NAMALWA (cell line): ENCODE measurements at regions not wholly inside any gene's neighbourhood (a gene's known extent, or its start where the extent isn't known, plus 50 kb on each side); places are given as distances from the start of the nearest gene placed in this dataset.
"Not testable (repeated sequence)": the region's sequence is repeated elsewhere in the genome, so short reads cannot be mapped to it uniquely, and the experiment has no call there.

Experiments used
- DNase-seq: peaks from one replicate; pipeline ENCODE4 v3.0.0-alpha.2; 2015; ENCODE audit warnings: low spot score

DNA sequence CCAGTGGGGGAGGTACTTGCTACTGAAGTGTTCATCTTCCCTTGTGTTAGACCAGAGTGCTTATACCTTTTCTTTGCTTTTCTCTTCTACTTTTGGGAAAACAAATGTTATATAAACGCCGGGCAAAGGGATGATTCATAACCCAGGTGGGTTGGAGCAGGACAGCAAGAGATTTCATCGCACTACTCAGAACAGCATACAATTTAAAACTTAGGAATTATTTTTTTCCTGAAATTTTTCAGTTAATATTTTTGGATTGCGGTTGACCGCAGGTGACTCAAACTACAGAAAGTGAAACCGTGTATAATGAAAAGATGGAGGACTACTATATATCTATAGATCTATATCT lies 270.0 kb upstream of the RGMA start:
- DNase-seq, result no peak

DNA sequence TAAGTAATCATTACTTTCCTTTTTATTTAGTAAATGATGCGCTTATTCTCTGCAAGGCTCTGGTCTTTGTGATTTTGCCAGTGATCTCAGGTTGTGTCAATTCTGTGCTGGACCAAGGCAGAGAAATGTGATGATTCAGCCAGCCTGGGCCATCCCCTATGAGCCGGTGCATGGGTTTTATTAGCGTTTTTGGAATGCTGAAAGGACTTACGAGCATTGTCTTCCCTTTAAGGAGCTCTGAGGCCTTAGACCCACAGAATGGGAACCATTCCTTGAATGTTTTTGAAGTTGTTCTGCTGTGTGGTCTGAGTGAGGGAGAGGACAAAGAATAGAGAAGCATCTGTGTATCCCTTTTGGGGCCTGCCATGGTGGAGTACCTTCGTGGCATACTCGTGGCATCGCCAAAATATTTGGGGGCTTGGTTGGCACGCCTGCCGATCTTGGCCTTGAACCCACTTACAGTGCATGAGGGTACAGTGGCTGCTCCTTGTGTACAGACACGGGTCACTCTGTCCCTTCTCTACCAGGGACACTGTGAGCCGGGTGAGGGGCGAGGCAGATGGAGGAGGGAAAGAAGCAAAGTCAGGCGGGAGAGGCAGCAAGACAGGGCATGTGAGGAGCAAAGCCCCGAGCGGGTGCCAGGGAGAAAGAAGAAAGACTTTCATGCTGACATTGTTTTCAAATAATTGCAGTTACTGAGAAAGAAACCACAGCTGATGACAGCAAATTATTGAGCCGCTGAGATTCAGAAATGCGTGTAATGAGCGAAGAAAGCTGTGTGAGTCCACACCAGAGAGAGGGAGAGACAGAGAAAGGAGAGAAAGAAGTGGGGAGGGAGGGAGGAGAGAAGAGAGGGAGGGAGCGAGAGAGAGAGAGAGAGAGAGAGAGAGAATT lies 269.4 kb upstream of the RGMA start:
- no peak for DNase-seq

DNA sequence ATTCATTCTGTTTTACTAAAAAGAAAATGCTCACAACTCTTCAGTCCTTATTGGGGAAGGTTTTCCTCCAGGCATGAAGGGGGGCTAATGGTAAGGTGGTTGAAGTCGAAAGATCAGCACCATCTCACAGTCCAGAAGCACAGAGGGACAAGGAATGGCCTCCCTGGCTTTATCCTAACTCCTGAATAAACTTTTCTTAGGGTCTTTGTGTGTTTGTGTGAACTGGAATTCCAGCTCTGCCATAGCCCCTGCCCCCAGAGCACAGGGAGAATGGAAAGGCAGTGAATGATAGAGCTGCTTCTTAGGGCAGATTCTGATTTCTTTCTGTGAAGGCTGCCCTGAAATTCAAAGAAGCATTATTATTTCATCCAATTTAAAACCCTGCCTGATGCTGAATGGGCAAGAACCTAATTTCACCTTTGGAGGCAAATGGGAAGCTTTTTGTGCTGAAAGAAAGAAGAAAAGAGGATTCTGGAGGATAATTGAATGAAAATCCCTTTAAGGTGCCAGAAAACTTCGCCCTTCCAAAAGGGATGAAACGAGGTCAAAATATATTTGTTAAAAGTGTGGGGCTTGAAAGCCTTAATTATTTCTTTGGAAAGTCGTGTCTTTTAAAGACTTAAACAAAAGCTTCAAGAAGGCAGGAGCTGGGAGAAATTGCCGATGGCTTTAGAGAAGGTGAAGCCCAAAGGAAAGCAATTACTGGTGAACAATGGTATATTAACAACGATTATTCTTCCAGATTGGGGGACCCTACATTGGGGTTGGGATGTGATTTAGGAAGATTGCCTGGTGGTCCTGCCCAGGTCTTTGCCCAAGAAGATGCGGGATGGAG lies 259.9 kb upstream of the RGMA start:
- no peak for DNase-seq

DNA sequence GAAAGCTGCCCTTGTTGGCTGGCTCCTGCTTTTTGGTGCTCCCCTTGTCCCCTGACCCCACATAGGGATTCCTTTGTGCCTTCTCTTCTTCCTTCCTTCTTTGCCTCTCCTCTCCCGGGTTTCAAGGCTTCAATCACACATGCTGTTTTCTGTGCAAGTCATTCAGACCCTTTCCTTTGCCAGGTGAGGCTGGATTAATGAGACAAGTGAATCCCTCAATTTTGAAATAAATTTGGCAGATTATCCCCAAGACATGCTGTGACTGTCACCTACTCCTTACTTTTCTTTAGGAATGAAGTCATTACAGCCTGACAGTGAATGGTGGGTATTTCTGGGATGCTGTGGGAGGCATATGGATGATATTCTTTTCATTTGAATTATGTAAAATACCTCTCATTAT lies 259.0 kb upstream of the RGMA start:
- no peak for DNase-seq

DNA sequence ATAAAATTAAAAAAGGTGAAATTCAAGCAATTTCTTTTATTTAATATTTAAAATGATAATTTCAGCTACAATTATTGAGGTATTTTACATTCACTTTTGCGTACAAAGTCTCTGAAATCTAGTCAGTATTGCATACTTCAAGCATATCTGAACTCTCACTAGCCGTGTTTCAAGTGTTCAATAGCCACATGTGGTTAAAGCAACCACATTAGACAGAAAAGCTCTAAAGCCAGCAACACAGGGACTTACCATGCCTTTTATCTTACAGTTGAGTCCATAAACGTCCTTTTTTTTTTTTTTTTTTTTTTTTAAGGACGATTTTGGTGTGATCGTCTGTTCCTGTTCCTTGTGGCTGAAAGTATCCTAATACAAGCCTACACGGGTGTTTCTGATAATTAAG lies 257.0 kb upstream of the RGMA start:
- no peak for DNase-seq

DNA sequence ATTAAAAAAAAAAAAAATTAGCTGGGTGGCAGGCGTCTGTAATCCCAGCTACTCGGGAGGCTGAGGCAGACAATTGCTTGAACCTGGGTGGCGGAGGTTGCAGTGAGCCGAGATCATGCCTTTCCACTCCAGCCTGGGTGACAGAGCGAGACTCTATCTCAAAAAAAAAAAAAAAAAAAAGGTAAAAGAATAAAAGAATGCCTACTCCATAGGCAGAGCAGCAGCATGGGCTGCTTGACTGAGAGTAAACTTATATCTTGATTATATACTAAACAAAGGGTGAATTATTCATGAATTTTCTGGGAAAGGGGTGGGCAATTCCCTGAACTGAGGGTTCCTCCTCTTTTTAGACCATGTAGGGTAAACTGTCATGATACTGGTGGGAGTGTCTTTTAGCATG lies 254.4 kb upstream of the RGMA start:
- DNase-seq, result not testable (repeated sequence)

DNA sequence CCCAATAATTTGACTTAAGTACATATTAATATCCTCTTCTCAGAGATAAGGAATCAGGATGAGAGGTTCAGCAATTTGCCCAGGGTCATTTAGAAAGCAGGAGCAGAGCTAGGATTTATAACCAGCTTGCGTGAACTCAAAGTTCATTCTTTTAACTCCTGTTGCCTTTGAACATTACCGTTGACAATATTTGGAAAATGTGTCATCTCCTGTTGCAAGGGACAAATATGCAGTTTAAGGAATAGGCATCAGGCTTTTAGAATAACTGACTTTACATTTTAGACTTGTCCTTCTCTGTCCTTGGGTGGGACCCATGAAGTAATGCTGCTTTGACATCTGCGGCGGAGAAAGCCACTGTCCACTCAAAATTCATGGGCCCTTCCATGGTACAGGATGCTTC lies 252.2 kb upstream of the RGMA start:
- DNase-seq, result no peak

DNA sequence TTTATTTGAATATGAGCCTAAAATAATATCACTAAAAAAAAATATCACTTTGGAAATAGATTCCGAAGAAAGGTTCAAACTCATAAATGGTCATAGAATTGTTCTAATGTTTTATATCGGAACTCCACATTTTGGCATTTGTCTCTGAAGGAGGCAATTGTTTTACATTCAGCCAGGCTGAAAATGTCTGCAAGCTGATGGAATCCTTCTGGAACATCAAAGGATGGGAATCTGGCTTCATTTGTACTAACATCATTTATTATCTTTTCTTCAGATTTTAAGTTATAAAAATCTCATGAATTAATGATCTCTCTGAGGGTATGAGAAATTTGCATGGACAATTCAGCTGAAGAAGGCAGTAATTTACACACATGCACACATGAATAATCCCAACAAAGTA lies 251.4 kb upstream of the RGMA start:
- DNase-seq, result no peak

DNA sequence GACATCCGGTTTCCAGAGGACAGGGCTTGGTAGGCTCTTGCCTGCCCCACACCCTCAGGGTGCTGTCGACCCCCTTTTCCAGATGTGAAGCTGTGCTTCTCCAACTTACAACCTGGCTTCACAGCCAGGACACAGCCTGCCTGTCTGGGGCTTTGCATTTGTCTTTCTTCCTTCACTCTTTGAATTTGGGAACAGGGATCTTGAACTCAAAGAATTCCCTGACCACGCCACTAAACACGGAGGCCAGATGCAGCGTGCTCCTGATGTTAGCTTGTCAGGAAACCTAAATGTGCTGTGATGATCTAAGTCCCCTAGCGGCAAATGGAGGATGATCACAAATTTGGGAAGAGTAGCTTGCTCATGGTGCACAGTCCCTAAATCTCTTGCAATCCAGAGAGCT lies 244.8 kb upstream of the RGMA start:
- no peak for DNase-seq

DNA sequence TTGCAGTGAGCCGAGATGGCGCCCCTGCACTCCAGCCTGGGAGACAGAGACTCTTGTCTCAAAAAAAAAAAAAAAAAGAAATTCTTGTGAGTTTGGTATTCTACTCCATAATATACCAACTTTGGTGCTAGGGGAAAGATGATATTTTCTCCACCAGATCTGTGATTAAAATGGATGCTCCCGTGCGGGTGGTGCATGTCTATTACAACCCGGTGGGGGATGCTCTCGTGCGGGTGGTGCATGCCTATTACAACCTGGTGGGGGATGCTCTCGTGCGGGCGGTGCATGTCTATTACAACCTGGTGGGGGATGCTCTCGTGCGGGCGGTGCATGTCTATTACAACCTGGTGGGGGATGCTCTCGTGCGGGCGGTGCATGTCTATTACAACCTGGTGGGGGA lies 244.1 kb upstream of the RGMA start:
- not testable (repeated sequence) for DNase-seq

DNA sequence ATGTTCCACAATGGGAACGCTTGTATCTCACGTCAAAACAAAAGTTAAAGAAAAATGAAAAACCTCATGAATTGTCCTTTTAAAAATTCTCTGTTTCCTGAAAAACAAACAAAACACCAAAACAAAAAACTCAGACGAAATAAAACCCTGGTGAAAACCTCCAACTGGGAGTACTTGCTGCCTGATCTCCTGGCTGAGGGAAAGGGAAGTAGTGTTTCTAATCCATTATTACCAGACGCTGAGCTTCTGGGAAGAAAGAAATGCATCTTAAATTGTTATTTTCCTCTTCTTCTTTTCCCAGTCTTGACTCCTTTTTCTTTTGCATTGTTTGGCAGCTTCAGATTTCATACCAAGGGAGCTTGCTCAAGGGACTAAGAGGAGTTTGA lies 243.2 kb upstream of the RGMA start:
- DNase-seq, result no peak

DNA sequence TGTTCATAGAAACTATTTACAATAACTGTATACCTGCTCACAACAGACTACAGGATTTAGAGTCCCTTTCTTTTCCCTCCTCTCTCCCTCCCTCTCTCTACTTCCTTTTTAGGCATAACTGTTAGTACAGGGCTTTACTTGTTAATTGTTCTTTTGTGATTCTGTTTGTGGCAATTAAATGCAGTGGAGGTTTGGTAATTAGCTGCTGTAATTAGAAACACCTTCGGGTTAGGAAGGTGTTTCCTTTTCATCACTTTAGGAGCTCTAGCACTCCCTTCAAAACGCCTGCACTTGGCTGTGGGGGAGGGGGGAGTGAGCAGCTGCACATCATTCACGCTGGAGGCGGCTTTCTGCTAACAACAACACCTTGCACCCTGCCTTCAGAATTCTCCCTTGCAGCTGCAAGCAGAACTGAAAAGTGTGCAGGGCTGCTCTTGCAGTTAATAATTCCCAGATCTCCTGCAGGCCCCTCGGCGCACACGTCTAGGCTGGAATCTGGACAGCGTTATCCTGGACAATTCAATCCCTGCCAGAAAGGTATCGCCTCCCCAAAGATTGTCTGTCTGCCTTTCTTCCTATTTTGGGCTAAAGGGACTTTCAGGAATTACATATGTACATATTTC lies 242.6 kb upstream of the RGMA start:
- no peak for DNase-seq

DNA sequence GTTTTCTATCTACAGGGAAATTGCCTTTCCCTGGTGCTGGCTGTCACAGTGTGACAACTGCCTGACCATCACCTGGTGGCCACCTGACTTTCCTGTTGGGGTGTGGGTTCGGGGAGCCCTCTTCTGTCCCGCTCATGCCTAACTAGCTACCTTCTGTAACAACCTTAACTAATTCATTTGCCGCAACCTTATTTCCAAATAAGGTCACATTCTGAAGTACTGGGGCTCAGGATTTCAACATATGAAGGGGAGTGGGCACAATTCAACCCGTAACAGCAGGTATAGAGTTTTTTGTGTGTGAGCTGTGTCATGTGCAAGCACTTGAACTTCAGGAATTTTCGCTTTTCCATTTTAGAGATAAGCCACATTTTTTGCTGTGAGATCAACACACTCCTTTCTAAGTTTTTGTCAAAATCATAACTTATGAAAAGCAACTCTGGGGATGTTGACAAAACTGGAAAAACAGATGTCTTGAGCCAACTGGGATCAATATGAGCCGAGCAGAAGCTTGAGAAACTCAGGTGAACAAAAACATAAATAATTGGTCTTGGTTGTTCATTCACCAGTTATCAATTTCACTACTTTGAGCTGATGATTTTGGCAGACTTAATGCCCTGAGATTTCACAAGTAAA lies 242.0 kb upstream of the RGMA start:
- DNase-seq, result no peak

DNA sequence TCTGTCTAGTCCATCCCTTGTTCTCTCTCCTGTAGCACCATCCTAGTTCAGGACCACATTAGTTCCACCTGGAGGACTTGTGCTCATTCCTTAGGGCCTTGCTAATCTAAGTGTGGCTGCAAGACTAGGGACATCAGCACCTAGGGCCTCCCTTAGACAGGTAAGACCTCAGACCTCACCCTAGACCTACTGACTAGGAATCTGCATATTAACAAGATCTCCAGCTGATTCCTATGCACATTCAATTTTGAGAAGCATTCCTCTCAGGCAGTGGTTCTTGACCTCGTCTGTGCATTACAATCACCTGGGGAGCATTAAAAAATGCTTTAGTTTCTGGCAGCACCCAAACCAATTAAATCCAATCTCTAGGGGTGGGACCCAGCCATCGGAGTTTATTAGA lies 238.4 kb upstream of the RGMA start:
- DNase-seq, result no peak

DNA sequence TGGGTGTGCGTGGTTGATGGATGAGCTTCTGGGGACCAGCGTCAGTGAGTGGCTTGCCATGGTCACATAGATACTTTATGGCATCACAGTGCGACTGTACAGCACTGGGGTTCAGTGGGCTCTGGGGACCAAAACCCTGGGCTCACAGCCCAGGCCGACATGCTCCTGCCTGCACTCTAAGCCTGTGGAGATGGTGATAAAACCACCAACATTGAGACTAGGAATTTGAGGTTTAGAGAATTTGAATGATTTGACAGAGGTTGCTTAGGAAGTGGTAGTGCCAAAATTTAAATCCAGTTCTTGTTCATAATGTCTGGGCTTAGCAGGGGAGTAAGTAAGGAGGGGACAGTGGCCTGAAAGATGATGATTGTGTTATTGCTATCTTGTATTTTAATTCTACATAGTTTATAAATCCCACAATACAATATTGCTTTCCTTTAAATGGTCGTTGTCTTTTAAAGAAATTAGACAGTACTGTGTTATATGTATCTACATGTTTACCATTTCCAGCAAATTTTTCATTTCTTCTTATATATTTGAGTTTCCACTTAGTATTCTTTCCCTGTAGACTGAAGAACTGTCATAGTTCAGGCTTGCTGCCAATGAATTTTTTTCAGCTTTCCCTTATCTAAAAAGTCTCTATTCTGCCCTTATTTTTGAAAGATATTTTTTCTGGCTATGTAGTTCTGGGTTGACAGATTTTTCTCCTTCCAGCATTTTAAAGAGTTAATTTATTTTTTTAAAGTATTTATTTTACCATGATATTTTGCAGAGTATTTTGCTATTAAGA lies 235.4 kb upstream of the RGMA start:
- no peak for DNase-seq

DNA sequence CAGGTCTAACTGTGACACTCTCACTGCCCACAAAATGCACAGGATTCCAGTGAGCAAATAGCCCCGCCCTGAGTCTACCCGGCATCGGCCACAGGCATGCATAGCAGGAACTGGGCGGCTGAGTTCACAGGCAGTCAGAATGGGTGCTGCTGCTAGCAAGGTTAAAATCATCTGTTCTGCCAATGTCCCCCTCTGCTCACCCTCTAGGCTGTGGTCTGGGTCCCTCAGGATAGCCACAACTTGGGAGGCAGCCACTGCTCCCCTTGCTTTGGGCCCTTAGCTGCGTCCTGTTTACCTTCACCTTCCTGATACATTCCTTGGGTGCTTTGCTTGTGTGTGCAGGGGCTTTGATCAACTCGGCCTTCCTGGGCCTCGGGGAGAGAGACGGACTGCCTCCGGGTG lies 232.9 kb upstream of the RGMA start:
- no peak for DNase-seq

DNA sequence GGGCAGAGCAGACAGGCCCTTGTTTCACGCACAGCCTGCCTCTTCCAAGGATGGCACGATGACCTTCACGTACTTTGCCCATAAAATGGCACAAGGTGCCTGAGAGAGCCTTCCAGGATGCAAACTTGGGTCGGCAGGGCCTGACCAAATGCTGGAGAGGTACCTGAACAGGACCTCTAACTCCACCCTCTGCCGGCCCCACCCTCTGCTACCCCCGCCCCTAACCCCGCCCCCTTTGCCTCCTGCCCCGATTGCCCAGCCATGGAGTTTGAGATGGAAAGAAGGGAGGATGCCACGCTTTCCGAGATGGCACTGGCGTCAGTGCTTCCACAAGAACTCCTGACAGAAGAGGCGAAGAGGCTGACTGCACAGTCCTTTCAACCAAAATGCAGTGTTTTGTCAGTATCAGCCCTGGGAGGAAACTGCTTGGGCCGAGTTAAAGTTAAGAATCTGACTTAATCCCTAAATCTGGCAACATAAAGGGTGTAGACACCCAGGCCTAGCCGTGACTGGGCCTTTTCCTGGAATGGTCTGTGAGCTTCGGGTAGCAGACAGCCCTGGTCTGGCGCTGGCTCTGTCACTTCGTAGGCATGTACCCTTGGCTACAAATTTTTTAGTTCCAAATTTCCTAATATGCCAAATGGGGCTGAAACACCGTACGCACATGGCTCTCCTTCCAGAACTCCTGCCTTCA lies 230.3 kb upstream of the RGMA start:
- no peak for DNase-seq

DNA sequence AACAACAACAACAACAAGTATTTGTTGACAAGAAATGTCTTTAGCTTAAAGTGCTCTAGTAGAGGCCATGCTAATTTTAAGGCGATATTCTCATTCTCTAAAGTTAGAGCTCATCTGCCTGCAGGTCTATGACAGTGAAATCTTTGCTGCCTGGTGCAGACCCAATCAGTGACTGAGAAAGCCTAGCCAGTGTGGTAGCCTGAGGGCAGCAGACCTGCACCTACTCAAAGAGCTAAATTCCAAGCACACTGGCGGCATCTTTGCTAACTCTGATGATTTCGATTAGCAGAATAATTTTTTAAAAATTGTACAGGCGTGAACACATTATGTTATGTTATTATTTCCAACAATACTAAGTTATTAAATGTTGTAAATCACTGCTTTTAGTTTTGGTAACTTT lies 228.8 kb upstream of the RGMA start:
- no peak for DNase-seq

DNA sequence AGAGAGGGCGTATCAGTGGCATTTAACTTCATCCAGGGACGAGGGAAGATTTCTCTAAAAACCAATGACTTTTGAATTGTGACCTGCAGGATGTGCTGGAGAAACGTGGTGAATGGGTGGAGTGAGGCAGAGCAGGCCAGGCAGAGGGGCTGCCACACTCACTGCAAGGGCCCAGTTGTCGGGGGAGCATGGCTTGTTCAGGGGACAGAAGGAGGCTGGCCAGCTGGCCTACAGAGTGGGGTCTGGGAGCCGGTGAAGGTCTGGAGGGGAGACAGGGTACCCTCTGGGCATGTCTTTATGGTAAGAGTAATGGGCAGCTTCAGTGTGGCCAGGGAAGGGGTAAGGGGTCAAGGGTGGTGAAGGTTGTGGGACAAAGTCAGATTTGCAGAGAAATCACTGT lies 225.2 kb upstream of the RGMA start:
- no peak for DNase-seq

DNA sequence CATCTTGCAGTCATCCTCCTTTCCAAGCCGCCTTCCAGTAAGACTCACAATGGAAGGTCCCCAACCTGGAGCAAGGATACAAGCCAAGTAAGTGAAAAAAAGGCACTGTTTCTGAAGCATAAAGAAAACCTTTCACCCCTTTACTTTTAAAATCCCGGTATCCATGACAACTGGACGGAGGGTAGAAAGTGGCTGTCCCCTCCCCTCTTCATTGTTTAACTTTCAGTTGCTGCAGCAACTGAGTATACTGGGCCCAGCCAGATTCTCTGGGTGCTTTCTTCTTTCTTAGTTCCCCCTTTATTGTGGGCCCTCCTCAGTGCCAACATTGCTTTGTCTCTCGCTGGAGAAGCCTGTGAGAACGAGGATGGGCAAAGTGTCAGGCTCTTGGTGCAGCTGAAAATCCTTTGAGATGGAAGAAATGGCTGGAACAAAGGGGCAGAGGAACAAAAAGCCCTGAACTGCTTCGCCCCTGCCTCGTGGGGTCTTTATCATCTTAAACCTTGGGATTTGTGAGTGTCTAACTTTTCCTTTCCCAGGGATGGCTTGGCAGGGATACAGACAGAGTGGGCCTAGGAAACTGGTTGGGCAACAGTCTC lies 224.0 kb upstream of the RGMA start:
- DNase-seq, result no peak

DNA sequence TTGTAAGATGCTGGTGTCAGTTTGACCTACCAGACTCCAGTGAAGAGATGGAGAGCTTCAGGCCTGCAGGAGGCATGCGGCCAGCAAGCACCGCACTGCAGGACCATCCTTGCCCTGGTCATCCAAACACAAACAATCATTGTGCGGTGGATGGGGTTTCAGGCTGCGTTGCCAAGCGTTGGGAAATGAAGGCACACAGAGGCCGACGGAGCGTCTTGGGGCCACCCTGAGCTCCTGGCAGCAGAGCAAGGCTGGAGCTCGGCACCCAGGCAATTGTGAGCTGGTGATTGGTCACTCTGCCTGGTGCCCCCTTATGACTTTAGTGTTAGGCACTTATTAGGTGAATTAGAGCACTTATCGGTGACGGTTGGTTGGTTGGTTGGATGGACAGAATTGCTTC lies 222.6 kb upstream of the RGMA start:
- DNase-seq, result no peak
